ENCODE measurements at regions not wholly inside any gene's neighbourhood (a gene's known extent, or its start where the extent isn't known, plus 50 kb on each side); places are given as distances from the start of the nearest gene placed in this dataset.

DNA sequence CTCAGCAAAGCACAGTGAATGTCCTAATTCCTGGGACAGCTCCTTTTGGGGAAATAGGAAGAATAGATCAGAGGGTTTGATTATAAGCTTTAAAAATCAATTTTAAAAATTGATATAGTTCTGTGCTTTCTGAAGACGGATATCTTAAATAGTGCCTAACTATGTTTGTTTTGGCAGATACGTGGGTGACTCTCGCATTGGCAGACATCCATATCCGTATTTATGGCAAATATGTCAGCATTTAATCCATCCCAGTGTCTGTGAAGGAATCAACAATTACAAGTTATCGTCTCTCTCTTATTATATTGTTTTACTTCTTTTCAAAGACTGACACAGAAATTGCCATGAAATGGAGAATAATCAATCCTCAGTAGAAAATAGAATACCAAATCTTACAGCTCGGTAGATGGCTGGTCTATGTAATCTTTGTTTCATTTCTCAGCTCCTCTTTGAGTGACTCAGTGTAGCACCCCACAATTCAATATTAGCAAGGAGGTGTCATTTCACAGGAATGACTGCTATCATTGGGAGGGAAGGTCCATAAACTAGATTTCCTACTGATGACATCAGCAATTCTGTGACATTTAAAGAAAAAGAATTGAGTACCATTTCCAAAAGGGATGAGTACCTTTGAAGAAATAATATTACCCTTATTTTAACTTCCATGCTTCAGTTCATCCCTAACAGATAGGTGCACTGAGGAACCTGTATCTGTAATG is 186.4 kb upstream of the NFE2L3 start:
- DNase-seq, result no peak
- Histone ChIP-seq H3K36me3 (ENCODE audit: low read depth, missing control alignments) (no peaks in the 10 kb centered on the region), H3K4me1 (no peaks in the 10 kb centered on the region), H3K9me3 (no peaks in the 10 kb centered on the region), H3K4me3 (no peak overlapping the region), H3K27me3 (no peaks in the 10 kb centered on the region), H3K27ac (no peak overlapping the region)
- 52 to 58% methylated on average over 6 of the region's 6 CpGs for WGBS, 2 donors
- intact Hi-C loops (cut with DNase I; ENCODE audit: low total_unique reads), result no loop called here
- TF ChIP-seq, protein P1, sequence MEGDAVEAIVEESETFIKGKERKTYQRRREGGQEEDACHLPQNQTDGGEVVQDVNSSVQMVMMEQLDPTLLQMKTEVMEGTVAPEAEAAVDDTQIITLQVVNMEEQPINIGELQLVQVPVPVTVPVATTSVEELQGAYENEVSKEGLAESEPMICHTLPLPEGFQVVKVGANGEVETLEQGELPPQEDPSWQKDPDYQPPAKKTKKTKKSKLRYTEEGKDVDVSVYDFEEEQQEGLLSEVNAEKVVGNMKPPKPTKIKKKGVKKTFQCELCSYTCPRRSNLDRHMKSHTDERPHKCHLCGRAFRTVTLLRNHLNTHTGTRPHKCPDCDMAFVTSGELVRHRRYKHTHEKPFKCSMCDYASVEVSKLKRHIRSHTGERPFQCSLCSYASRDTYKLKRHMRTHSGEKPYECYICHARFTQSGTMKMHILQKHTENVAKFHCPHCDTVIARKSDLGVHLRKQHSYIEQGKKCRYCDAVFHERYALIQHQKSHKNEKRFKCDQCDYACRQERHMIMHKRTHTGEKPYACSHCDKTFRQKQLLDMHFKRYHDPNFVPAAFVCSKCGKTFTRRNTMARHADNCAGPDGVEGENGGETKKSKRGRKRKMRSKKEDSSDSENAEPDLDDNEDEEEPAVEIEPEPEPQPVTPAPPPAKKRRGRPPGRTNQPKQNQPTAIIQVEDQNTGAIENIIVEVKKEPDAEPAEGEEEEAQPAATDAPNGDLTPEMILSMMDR (IDR thresholded peaks at IDR 0.05), result no peak
- no peak for TF ChIP-seq POLR2A (IDR thresholded peaks at IDR 0.05)

DNA sequence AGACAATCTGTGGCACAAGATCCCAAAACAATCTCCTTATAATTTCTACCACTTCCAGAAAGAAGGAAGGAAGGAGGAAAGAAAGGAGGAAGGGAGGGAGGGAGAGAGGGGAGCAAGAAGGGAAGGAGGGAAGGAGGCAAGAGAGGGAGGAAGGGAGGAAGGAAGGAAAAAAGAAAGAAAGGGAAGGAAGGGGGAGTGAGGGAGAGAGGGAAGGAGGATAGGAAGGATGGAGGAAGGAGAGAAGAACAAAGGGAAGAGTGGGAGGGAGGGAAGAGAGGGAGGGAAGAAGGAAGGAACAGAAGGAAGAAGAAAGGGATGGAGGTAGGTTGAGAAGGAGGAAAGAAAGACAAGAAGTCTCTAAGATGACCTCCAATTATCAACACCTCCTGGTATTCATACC is 185.5 kb upstream of the NFE2L3 start:
- Histone ChIP-seq H3K27me3 (no peaks in the 10 kb centered on the region), H3K4me3 (no peak overlapping the region), H3K9me3 (no peaks in the 10 kb centered on the region), H3K36me3 (ENCODE audit: low read depth, missing control alignments) (no peaks in the 10 kb centered on the region), H3K27ac (no peak overlapping the region), H3K4me1 (no peaks in the 10 kb centered on the region)
- intact Hi-C loops (cut with DNase I; ENCODE audit: low total_unique reads), result no loop called here
- no peak for DNase-seq
- TF ChIP-seq, protein P1 (IDR thresholded peaks at IDR 0.05), result no peak
- TF ChIP-seq POLR2A (IDR thresholded peaks at IDR 0.05), result no peak

DNA sequence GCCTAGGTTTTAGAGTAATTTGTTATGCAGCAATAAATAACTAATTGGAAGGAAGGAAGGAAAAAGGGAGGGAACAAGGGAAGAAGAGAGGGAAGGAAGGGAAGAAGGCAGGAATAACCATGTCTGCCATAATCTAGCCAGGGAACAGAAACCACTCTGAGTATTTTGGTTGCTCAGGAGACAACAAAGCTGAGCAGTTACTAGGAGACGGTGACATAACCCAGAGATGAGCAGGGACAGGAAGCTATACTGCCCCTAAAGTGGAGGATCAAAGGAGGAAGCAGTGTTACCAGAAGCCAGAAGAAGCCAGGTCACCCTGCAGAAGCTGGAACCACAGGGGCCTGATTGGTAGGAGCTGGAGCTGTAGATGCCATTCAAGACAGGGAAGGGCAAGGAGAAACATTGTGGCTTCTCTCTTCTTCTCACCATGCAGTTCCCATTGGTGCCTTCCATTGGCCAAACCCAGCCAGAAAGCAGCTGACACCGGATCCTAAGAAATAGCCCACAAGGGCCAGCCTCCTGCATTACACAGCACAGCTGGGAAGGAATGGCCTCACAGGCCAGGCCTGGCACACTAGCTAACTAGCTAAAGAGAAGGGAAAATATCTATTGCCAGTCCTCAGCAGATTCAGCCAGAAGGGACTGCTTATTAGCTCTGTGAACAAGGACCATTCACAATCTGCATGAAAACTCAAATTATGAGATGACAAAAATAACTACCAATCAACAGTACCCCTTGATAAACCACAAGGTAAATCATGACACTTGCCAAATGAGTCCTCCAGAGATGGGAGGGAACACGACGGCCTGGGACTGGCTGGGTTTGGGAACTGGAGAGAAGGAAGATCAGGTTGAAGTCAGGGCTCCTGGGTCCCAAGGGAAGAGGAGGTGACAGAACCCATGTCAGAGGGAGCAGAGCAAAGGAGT is 184.5 kb upstream of the NFE2L3 start:
- DNase-seq, result no peak
- TF ChIP-seq, protein P1 (IDR thresholded peaks at IDR 0.05), result no peak
- TF ChIP-seq POLR2A (IDR thresholded peaks at IDR 0.05), result no peak
- Histone ChIP-seq H3K9me3 (no peaks in the 10 kb centered on the region), H3K36me3 (ENCODE audit: low read depth, missing control alignments) (no peaks in the 10 kb centered on the region), H3K27me3 (no peaks in the 10 kb centered on the region), H3K27ac (no peak overlapping the region), H3K4me3 (no peak overlapping the region), H3K4me1 (no peaks in the 10 kb centered on the region)
- intact Hi-C loops (cut with DNase I; ENCODE audit: low total_unique reads), result no loop called here
- 70 to 81% methylated on average over 4 of the region's 4 CpGs for WGBS, 2 donors

DNA sequence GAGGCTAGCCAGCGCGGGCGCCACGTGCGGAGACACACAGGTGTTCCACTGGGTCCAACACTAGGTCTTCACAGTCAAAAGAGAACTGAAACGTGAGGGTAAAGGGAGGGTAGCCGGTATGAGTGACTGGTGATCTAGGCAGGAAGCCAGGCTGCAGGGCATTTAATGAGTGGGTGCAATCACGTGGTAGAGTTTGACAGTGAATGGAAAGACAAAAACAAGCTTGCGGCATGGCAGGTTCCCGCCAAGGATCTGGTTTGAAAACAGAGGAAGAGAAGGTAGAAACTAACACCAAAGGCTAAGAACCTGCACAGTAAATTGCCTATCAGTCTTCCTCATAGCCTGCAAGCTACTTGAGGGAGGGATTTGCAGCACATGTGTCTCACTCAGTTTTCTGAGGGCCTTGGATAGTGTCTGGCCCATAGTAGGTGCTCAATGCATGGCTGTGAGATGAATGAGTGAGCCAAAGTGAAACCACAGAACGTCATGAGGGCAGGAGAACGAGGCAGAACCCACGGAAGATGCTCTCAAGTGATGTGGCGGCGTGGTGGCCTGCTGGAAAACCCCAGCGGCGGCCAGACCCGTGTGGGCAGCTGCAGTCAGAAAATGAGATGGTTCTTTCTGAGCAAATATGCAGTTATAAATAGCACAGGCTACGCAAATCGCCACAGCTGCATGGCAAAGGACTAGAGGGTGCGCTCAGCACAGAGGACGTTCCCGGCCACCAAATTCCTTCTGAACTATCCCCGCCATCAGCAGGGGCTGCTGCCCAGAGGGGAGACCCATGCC is 183.6 kb upstream of the NFE2L3 start:
- H3K9me3 ChIP-seq, result no peaks in the 10 kb centered on the region
- H3K36me3 ChIP-seq (ENCODE audit: low read depth, missing control alignments), result no peaks in the 10 kb centered on the region
- no peak for DNase-seq
- no peak for TF ChIP-seq POLR2A (IDR thresholded peaks at IDR 0.05)
- H3K27ac ChIP-seq, result no peak overlapping the region
- 84 to 88% methylated on average over 23 to 24 of the region's 24 CpGs for WGBS, 2 donors
- no peaks in the 10 kb centered on the region for H3K4me1 ChIP-seq
- no peaks in the 10 kb centered on the region for H3K27me3 ChIP-seq
- H3K4me3 ChIP-seq, result no peak overlapping the region
- intact Hi-C loops (cut with DNase I; ENCODE audit: low total_unique reads), result no loop called here

DNA sequence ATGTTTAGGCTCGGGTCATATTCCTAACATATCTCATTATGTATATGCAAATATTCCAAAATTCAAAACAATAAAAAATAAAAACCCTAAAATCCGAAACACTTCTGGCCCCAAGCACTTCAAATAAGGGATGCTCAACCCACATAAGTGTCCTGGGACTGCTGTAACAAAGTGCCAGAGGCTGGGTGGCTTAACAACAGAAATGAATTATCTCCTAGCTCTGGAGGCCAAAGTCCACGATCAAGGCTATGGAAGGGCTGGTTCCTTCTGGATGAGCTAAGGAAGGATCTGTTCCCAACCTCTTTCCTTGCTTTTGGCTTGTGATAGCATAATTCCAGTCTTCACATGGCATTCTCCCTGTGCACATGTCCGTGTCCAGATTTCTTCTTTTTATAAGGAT is 181.6 kb upstream of the NFE2L3 start:
- WGBS, 2 donors, result 79 to 87% methylated on average over 4 of the region's 4 CpGs
- intact Hi-C loops (cut with DNase I; ENCODE audit: low total_unique reads), result no loop called here
- Histone ChIP-seq H3K4me1 (no peaks in the 10 kb centered on the region), H3K27me3 (no peaks in the 10 kb centered on the region), H3K9me3 (no peaks in the 10 kb centered on the region), H3K36me3 (ENCODE audit: low read depth, missing control alignments) (no peaks in the 10 kb centered on the region), H3K4me3 (no peak overlapping the region), H3K27ac (no peak overlapping the region)
- TF ChIP-seq, protein P1 (IDR thresholded peaks at IDR 0.05), result no peak
- no peak for TF ChIP-seq POLR2A (IDR thresholded peaks at IDR 0.05)
- no peak for DNase-seq

Data from testis (tissue), 2 donors.